ENCODE measurements at regions not wholly inside any gene's neighbourhood (a gene's known extent, or its start where the extent isn't known, plus 50 kb on each side); places are given as distances from the start of the nearest gene placed in this dataset.
A peak's percentile ranks its signal among the peaks of the same experiment; 100 is the strongest.

DNA sequence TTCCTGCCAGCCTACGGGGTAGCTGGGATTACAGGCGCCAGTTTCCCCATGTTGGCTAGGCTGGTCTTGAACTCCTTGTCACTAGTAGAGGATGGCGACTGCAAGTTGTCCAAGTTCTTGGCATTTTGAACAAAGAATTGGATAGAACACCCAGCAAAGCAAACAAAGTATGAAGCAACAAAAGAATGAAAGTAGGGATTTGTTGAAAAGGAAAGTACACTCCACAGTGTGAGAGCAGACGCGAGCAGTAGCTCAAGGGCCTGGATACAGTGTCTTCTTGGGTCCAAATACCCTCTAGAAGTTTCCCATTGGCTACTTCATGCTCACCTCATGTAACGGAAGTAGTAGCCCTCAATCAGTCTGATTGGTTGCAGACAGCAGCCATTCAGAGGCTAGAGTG lies 152.2 kb downstream of the CCER1 start:
- no peak overlapping the region for H3K4me3 ChIP-seq (replicated peaks in 1 of 3; ENCODE audit: insufficient read depth in 1 of 3, low read depth in 1 of 3, low read length in 3 of 3)
- no peak overlapping the region for H3K27ac ChIP-seq (ENCODE audit: insufficient read depth, low read depth, low read length)
- H3K9me3 ChIP-seq (replicated peaks; ENCODE audit: control insufficient read depth, insufficient read depth, low read length), result no peaks in the 10 kb centered on the region
- dilution Hi-C loops (cut with MboI; ENCODE audit: extremely low pct_ligation_motif_present, low sequenced_read_pairs) (no loop called here), intact Hi-C loops (cut with micrococcal nuclease) (no loop called here)
- no peak overlapping the region for H3K4me2 ChIP-seq (ENCODE audit: insufficient read depth, low read length)
- no peaks in the 10 kb centered on the region for H3K36me3 ChIP-seq (ENCODE audit: control insufficient read depth in 2 of 2, extremely low read depth in 1 of 2, insufficient read depth in 2 of 2, low read length in 2 of 2)
- H4K20me1 ChIP-seq (replicated peaks; ENCODE audit: control insufficient read depth, extremely low read depth, insufficient read depth, low read length), result no peaks in the 10 kb centered on the region
- H3K9ac ChIP-seq (replicated peaks; ENCODE audit: extremely low read depth, insufficient read depth, low read length), result no peak overlapping the region
- DNase-seq (ENCODE audit: low read depth, low spot score), result no peak
- no peaks in the 10 kb centered on the region for H3K79me2 ChIP-seq (ENCODE audit: control insufficient read depth, insufficient read depth, low read length)
- ChIA-PET POLR2A (no interaction called here), CTCF (no interaction called here)
- no peak overlapping the region for H2AFZ ChIP-seq (ENCODE audit: low read depth, low read length)
- no peaks in the 10 kb centered on the region for H3K4me1 ChIP-seq (ENCODE audit: control insufficient read depth, extremely low read depth, insufficient read depth, low read length)
- no peaks in the 10 kb centered on the region for H3K27me3 ChIP-seq (ENCODE audit: control insufficient read depth in 2 of 2, insufficient read depth in 2 of 2, low read length in 2 of 2)
- FAIRE-seq, result no peak
- no peaks in the 10 kb centered on the region for H3K9me1 ChIP-seq (replicated peaks; ENCODE audit: control insufficient read depth, extremely low read depth, insufficient read depth, low read length)
- TF ChIP-seq, protein P1, sequence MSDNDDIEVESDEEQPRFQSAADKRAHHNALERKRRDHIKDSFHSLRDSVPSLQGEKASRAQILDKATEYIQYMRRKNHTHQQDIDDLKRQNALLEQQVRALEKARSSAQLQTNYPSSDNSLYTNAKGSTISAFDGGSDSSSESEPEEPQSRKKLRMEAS (IDR thresholded peaks at IDR 0.05; ENCODE audit: insufficient read depth, insufficient read length), result no peak
- no peak for TF ChIP-seq POLR2AphosphoS5 (IDR thresholded peaks at IDR 0.05; ENCODE audit: insufficient read depth, low read depth, low read length)
- no TSS peak for BruUV-seq (replicated peaks)

- no peaks in the 10 kb centered on the region for H3K79me2 ChIP-seq (ENCODE audit: control insufficient read depth, insufficient read depth, low read length)
- ChIA-PET CTCF (no interaction called here), POLR2A (no interaction called here)
- no peaks in the 10 kb centered on the region for H3K4me1 ChIP-seq (ENCODE audit: control insufficient read depth, extremely low read depth, insufficient read depth, low read length)
- TF ChIP-seq GATA2 (IDR thresholded peaks at IDR 0.05; ENCODE audit: insufficient read depth, insufficient read length, low read depth, low read length) (peak; percentile 28), JUN (IDR thresholded peaks at IDR 0.05; ENCODE audit: borderline replicate concordance, insufficient read depth, insufficient read length, low read depth) (peak; percentile 62), EZH2 (IDR thresholded peaks at IDR 0.05; ENCODE audit: borderline replicate concordance, low read depth, low read length, severe bottlenecking) (no peak), FOS (IDR thresholded peaks at IDR 0.05; ENCODE audit: borderline replicate concordance, insufficient read depth, low read length) (peak; percentile 74)
- TF ChIP-seq, protein P1 (IDR thresholded peaks at IDR 0.05; ENCODE audit: insufficient read depth, insufficient read length), result no peak
- DNase-seq (ENCODE audit: low read depth, low spot score) (peak; percentile 54), FAIRE-seq (peak; percentile 64)
- H3K4me3 ChIP-seq (replicated peaks in 1 of 3; ENCODE audit: insufficient read depth in 1 of 3, low read depth in 1 of 3, low read length in 3 of 3), result no peak overlapping the region
- H3K4me2 ChIP-seq (ENCODE audit: insufficient read depth, low read length), result no peak overlapping the region
- no peaks in the 10 kb centered on the region for H4K20me1 ChIP-seq (replicated peaks; ENCODE audit: control insufficient read depth, extremely low read depth, insufficient read depth, low read length)
- H2AFZ ChIP-seq (ENCODE audit: low read depth, low read length), result no peak overlapping the region
- no peak overlapping the region for H3K27ac ChIP-seq (ENCODE audit: insufficient read depth, low read depth, low read length)
- H3K9me1 ChIP-seq (replicated peaks; ENCODE audit: control insufficient read depth, extremely low read depth, insufficient read depth, low read length), result no peaks in the 10 kb centered on the region
- dilution Hi-C loops (cut with MboI; ENCODE audit: extremely low pct_ligation_motif_present, low sequenced_read_pairs) (no loop called here), intact Hi-C loops (cut with micrococcal nuclease) (no loop called here)
- H3K9ac ChIP-seq (replicated peaks; ENCODE audit: extremely low read depth, insufficient read depth, low read length), result no peak overlapping the region
- H3K36me3 ChIP-seq (ENCODE audit: control insufficient read depth in 2 of 2, extremely low read depth in 1 of 2, insufficient read depth in 2 of 2, low read length in 2 of 2), result no peaks in the 10 kb centered on the region
- H3K9me3 ChIP-seq (replicated peaks; ENCODE audit: control insufficient read depth, insufficient read depth, low read length), result no peaks in the 10 kb centered on the region
- no TSS peak for BruUV-seq (replicated peaks)
- no peaks in the 10 kb centered on the region for H3K27me3 ChIP-seq (ENCODE audit: control insufficient read depth in 2 of 2, insufficient read depth in 2 of 2, low read length in 2 of 2)
Observed at GRCh38 chr12:90801776-90802175, 153.2 kb downstream of the CCER1 start.
